ENCODE measurements at regions not wholly inside any gene's neighbourhood (a gene's known extent, or its start where the extent isn't known, plus 50 kb on each side); places are given as distances from the start of the nearest gene placed in this dataset.
A peak's percentile ranks its signal among the peaks of the same experiment; 100 is the strongest.

DNA sequence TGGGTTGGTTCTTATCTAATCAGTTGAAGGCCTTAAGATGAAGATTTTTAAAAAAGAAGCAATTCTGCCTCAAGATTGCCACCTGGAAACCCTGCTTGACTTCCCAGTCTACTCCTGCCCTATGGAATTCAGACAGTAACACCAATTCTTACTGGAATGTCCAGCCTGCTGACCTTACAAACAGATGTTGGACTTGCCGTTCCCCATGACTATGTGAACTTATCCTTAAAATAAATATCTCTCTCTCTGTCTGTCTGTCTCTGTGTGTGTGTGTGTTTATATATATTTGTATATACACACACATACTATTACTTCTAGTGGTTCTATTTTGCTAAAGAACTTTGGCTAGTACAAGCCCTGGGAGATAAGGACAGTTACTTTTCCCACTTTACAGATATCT lies 675.3 kb downstream of the SLC4A3 start:
- DNase-seq: no peak

DNA sequence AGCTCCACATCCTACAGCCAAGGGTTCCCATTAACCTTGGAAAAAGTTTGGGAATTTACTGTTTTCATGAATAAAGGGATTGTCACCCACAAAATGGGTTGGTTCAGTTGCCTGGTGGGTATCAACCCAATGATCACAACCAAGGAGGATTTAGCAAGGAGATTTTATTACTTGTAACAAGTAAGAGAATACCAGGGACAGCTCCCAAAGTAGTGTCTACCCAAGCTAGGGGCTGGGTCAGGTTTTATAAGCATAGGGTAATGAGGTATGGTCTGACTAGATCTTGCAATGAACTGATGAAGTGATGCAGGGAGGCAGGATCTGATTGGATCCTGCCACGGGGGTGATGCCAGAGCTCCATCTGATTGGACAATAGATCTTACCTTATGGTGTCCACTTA lies 681.8 kb downstream of the SLC4A3 start:
- DNase-seq: no peak

- DNase-seq: no peak
Measured at GRCh38 chr2:220310451-220310861, 683.0 kb downstream of the SLC4A3 start.

DNA sequence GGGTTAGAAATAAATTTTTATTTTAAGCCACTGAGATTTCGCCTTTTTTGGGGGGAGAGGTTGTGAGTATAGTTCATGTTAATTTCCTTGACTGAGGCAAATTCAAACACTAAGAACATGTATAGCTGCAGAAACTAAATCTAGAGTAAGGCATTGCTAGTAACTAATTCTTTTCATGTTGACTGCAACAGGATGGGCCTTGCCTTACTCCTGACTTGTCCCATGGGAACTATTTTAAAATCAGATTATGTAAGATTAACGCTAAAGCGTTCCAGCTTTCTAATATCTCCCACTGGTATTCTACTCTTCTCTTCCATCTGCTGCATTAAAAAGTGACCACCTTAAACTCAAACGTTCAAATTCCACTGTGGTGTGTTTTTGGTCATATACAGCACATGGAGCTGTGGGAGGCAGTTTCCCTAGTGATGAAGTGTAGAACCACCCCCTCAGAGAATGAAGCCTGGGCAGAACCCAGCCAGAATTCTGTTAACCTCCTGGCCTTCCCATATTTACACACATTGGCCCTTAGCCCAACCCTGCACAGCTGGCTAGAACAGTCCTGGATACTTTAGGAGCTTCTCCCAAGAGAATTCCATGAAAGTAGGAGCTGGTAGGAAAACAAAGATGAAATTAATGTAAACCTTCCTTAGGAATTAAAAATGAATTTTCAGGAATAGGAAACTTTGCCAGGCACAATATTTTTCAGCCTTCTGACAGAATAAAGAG lies 687.8 kb downstream of the SLC4A3 start:
- no peak for DNase-seq

- DNase-seq: no peak
Measured at GRCh38 chr2:220318037-220318436, 690.6 kb downstream of the SLC4A3 start.

DNA sequence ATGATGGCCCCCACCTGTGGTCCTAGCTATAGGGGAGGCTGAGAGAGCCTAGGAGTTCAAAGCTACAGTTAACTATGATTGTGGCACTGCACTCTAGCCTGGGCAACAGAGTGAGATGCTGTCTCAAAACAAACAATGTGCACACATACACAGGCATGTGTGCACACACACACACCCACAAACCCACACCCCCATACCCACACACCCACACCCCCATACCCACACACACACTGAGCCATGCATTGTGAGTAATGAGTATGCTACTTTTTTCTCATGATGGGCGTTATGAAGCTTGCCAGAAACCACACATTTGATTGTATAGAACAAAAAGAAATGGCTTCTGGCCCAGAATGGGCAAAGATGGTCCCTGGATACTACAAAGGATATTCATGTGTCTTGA lies 691.1 kb downstream of the SLC4A3 start:
- DNase-seq: no peak

- DNase-seq: no peak
Measured at GRCh38 chr2:220320326-220320725, 692.9 kb downstream of the SLC4A3 start.

- DNase-seq: no peak
Measured at GRCh38 chr2:220332886-220333285, 705.5 kb downstream of the SLC4A3 start.

GRCh38 chr2:220334210-220334609 lies 706.8 kb downstream of the SLC4A3 start:
- no peak for DNase-seq

GRCh38 chr2:220334871-220335590 lies 707.6 kb downstream of the SLC4A3 start:
- no peak for DNase-seq

DNA sequence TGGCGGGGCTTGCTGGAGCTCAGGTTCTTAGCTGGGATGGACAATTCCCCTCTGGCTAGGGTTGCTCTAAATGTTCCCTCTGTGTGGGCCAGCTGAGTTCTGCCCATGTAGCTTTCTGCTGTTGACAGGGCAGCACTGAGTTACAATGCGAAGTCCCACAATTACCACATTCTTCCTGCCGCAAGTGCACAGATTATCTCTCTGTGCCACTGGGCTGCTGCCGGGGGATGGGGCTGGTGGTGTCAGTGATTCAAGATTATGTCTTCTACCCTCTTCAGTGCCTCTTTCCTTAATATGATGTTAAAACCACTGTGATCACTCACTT lies 708.1 kb downstream of the SLC4A3 start:
- DNase-seq: peak; percentile 5

DNA sequence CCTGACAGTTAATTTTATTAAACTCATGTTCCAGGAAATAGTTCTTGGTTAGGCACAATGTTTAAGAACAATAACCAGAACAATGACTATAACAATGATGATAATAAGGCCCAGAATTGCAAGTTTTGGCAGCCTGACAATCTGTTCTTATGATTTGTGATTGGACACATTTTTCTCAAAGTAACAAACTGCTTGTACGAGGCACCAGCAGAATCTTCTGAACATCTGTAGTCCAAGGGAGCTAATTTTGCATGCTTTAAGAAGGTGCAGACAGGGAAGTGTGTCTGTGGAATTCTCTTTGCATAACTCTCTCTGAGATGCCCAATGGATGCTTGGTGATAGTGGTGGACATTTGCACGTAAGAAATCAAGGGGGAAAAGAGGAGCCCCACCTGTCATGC lies 709.3 kb downstream of the SLC4A3 start:
- no peak for DNase-seq

DNA sequence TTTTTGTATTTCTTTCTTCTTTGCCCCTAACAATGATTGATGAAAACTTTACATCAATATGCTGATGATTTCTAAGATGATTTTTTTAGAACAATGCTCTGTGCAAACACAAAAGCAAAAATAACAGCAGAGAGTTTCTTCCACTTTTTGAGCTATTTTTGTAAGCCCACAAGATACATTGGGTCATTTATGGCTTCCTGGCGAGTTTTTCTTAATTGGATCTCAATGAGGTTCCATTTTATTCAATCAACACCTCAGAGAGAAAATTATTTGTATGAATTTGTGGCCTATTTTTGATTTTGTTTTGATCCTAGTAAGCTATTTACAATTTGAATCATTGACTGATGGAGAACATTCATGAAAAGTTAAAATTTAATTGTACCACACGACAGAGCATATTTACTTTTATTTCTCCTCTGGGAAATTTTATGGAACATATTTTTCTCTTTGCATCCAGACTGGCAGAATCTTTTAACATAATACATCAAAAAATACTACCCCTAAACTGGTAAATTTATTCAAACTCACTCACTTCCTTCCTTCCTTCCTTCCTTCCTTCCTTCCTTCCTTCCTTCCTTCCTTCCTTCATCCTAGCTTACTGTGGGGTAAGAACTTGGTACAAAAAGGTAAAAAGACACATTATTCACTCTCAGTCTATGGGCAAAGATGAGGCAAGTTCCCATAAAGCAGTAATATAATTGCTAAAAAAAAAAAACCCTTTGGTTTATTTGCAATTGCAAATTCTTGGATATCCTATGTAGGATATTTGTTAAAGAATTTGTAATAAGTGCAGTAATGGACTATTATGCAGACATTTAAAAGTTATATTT lies 710.4 kb downstream of the SLC4A3 start:
- DNase-seq: no peak

DNA sequence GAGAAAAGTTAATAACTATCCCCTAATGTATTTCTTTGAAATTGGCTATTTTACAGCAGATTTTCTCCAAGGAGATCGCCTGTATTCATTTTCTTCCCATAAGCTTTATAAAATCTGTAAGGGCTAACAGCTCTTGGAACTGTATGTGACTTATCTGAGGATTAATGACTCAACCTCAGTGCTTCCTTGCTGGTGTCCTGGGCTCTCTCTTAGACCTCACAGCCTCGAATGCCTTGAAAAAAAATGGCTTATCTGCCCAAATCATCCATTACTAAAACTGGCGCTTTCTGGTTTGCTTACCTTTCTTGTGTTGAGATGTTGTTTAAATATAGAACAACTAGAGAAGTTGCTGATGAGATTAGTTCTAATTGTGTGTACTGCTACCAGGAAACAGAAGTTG lies 713.6 kb downstream of the SLC4A3 start:
- DNase-seq: no peak

- DNase-seq: no peak
Measured at GRCh38 chr2:220346919-220347318, 719.5 kb downstream of the SLC4A3 start.

DNA sequence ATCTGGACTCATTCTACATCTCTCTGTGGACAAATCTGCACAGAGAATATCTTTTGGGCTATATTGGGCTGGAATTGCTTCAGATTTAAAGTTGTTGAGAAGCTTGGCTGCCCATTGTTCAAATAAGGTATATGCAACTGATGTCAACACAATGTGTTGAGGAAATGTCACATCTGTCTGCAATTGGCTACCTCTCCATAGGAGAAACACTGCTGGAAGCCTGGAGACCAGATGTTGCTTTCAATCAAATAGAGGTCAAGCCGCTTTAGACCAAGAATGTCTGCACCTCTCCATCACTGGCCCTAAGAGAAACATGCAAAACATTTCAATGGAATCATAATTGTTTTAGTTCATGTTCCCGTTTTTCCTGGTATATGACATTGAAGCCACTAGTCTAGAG lies 720.2 kb downstream of the SLC4A3 start:
- DNase-seq: no peak

- DNase-seq: no peak
Measured at GRCh38 chr2:220348206-220348605, 720.8 kb downstream of the SLC4A3 start.

- DNase-seq: no peak
Measured at GRCh38 chr2:220353897-220354296, 726.5 kb downstream of the SLC4A3 start.

- no peak for DNase-seq
Measured at GRCh38 chr2:220356076-220356475, 728.6 kb downstream of the SLC4A3 start.

DNA sequence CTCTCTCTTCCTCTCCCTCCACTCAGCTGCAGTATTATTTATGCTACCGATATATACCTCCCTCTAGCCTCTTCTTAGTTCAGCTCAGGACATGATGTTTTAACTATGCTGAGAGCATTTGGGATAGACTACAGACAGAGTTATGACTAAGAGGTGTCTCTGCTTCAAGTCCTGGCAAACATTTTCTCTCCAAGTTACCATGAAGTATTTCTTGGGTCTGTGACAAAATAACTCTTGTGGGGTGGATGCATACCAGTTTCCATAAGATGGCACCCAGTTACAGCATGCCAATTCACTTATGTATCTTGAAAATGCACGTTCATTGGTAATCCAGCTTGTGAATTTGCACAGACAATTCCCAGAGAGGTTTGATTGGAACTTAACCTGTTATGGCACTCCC lies 737.6 kb downstream of the SLC4A3 start:
- DNase-seq: no peak

DNA sequence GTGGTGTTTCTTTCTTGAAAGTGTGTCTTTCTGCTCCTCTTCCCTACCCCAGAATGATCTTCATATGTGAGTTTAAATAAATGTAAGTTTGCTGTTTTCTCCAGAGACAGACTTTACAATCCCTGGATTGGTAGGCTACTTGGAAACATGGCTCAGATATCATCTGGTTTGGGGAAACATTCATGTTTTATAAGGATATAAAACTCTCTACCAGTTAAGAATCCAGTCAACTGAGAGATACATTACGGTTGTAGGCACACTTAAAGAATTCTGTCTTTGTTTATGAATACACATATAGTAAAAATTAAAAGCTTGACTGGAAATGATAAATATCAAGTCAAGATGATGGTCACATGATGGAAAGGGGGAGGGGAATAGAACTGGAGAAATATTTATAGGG lies 739.3 kb downstream of the SLC4A3 start:
- DNase-seq: no peak

- no peak for DNase-seq
Measured at GRCh38 chr2:220370764-220371163, 743.3 kb downstream of the SLC4A3 start.

DNA sequence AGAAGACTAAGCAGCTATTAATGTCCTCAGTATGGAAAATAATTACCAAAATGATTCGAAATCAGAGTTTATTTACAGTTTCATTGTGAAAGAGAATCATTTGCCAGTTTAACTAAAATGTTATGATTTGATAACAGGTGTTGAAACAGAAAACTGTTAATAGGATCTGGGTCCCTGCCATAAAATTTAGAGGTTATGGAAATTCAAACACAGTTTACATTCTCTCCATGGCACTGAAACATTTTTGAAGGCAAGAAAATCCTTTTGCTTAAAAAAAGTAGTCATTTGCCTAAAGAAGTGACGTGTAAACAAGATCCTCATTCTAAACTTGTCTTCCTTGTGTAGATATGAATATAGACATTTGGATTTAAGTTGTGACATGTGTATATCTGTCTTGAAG lies 743.8 kb downstream of the SLC4A3 start:
- no peak for DNase-seq

DNA sequence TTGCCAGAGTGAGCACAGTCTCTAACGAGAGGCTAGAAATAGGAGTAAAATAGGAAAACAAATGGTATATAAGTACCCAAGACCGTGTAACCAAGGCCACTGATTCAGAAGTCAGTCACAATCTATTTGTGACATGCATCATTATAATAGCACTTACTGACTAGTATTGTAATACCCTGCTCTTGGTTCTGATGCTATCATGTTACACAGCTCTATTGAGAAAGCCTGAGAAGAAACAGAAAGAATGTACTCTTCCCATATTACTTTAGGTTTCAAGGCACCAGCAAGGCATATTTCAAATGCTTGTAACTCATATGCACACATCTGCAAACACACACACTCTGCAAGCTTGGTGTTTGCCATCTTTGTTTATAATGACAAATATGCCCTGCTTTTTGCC lies 746.4 kb downstream of the SLC4A3 start:
- no peak for DNase-seq
